CD4-positive, alpha-beta T cell treated with Interleukin-4 for 4 hours (primary cell): ENCODE measurements at regions not wholly inside any gene's neighbourhood (a gene's known extent, or its start where the extent isn't known, plus 50 kb on each side); places are given as distances from the start of the nearest gene placed in this dataset.

Source experiments
- DNase-seq: peaks from one replicate; pipeline ENCODE4 v3.0.0-alpha.2; 2020

GRCh38 chr5:109917154-109917546 lies 227.4 kb downstream of the MAN2A1 start:
- no peak for DNase-seq

DNA sequence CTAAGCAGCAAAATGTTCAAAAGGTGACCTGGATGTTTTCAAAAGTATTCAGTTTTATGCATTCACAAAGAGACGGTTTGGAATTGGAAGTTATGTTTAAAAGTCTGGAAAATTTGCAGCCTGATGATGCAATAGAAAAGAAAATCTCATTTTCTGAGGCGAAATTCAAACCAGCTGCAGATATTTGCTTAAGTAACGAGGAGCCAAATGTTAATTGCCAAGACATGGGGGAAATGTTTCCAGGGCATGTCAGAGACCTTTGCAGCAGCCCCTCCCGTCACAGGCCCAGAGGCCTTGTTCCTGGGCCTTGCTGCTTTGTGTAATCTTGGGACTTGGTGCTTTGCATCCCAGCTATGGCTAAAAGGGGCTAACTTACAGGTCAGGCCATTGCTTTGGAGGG lies 228.2 kb downstream of the MAN2A1 start:
- no peak for DNase-seq

DNA sequence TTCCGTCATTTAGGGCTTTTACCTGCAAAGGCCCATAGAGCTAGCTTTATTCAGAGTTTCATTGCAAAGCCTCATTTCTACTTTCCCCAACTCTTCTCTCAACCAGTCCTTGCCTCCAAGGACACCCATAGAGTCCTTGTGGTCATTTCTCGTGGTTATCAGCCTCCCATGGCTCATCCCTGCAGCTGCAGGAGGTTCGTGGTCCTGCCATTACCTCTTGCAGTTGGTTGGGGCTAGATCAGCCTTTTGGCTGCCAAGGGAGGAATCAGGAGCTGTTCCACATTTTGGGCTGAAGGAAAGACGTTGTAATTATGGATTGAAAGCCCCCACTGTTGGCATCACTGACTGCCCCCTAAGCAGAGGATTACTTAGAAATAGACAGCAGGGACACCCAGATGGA lies 231.0 kb downstream of the MAN2A1 start:
- DNase-seq = no peak

DNA sequence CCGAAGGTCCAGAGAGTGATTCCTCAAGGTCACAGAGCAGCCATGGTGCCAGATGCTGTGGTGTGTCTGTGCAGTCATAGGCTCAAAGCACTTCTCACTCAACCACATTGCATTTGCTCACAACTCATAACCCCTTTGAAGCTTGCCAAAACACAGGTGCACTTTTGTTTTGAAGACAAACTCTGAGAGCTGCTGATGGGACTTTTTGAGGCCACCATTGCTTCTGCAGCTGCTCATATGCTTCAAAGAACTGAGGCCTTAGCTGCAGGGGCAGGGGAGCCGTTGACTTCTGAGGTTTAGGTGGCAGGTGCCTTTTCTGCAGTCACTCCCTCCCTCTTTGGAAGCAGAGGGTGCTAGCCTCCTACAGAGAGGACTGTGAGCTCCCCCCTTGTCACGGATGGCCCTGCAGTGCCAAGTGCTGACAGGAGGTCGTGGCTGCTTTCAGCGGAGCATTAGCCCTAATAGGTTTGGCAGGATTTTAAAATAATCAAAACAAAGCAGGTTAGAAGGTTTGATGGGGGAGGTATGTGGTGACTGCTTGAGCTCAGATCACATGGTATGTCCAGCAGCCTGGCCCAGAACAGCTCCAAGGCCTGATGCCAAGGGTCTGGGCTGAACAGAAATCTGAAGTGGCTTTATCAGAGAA lies 232.1 kb downstream of the MAN2A1 start:
- DNase-seq = peak; percentile 79

DNA sequence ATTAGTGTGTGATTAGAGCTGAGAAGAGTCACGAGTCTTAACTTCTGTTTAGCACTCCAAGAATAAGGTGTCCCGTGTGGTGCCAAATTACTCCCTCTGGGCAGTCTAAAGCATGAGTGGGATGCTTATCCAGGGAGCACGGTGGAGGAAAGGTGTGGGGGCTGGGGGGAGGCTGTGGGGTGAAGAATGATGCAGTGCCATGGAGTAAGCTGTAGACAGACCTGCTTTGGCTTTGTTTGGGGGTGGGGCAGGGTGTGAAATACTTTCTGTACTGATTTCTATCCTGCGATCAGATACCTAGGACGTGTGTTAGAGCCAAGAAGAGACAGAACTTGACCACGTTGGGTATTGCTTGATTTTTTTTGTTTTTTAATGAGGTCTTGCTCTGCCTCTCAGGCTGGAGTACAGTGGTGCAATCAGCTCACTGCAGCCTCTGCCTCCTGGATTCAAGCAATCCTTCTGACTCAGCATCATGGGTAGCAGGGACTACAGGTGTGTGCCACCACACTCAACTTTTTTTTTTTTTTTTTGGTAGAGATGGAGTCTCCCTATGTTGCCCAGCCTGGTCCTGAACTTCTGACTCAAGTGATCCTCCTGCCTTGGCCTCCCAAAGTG lies 232.8 kb downstream of the MAN2A1 start:
- DNase-seq = peak; percentile 5

DNA sequence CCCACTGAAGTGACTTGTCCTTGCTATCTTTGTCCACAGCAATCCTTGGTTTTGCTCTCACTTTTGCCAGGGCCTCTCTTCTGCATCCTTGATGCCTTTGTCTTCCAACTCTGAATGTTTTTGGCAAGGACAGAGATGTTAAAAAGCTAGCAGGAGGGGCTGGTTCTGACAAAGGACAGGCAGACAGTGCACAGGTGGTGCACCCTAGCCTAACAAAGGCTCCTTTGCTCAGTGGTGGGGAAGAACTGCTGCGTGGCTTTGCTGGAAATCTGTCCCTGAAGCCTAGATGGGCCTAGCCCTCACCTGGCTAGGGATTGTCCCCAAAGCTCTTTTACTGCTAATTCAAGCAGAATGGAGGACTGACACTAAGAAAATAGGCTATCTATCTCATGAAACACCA lies 233.5 kb downstream of the MAN2A1 start:
- no peak for DNase-seq

- DNase-seq = no peak
These were observed 234.7 kb downstream of the MAN2A1 start for GRCh38 chr5:109924237-109925107.

DNA sequence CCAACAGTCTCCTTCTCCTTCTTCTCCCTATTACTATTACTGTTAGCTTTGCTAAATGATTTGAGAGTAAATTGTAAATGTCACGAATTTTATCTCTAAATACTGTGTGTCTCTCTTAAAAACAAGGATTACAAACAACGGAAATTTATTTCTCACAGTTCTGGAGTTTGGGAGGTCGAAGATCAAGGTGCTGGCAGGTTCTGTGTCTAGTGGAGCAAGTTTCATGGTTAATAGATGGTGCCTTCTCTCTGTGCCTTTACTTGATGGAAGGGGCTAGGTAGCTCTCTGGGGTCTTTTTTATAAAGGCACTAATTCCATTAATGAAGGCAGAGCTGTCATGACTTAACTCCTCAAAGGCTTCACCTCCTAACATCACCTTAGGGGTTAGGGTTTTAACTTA lies 237.9 kb downstream of the MAN2A1 start:
- DNase-seq = no peak

DNA sequence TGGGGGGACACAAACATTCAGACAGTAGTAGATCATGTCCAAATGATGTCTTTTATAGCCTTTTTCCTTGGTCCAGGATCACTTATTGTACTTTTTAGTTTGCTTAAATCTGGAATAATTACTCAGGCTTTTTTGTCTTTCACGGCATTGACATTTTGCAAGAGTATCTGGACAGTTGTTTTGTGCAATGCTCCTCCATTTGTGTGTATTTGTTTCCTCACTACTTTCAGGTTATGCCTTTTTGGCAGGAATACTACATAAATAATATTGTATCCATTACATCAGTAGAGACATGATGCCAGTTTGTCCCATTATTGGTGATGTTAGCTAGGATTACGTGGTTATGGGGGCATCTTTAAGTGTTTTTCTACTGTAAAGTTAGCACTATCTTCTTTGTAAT lies 238.3 kb downstream of the MAN2A1 start:
- DNase-seq = no peak

DNA sequence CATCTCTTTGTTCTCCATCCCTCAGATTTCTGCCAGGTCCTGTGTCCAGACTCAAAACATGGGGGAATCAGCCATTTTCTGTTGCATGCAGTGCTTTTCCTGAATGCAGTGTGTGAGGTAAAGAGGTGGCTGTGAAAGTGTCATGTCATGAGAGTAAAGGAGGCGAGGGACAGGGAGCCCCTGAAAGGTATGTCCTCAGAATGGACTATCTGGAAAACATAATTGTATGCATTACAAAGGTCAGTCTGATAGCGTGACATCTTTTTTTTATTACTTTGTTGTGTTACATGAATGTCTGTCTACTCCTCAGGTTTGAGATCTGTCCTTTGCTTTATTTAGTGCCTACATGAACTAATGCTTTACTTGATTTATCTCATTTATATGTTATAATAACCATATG lies 239.1 kb downstream of the MAN2A1 start:
- DNase-seq = no peak

DNA sequence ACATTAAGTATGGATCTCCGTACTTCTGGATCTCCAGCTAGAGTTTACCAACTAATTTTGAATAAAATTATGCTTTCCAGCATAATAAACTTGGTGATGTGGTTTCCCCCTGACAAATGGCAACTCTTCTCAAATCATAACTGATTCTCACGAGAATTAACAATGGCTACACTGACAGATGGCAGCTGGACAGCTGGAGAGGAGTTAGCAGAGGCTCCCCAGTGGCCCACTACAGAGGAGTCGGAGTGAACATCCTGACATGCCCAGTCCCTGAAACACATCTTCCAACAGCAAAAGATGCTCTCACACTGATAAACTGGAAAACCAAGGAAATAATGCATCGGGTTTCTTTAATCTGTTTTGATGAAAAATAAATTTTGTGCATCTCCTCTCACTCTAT lies 239.6 kb downstream of the MAN2A1 start:
- DNase-seq = no peak

DNA sequence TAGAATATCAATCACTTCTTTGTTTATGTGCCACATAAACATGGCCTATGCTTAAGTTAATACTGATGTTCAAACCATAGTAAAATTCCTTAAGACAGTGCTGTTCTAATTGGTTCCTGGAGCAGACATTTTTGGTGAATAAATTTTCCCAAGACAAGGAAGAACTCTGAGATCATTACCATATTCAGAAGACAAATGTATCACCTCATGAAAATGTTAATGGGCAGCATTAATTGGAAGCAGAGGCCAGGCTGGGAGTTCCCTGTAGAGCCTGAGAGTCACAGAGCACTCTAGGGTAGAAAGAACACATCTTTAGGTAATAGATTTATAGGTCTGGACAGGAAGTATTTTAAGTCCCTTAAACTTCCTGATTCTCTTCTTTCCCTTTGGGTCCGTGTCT lies 240.2 kb downstream of the MAN2A1 start:
- DNase-seq = no peak

DNA sequence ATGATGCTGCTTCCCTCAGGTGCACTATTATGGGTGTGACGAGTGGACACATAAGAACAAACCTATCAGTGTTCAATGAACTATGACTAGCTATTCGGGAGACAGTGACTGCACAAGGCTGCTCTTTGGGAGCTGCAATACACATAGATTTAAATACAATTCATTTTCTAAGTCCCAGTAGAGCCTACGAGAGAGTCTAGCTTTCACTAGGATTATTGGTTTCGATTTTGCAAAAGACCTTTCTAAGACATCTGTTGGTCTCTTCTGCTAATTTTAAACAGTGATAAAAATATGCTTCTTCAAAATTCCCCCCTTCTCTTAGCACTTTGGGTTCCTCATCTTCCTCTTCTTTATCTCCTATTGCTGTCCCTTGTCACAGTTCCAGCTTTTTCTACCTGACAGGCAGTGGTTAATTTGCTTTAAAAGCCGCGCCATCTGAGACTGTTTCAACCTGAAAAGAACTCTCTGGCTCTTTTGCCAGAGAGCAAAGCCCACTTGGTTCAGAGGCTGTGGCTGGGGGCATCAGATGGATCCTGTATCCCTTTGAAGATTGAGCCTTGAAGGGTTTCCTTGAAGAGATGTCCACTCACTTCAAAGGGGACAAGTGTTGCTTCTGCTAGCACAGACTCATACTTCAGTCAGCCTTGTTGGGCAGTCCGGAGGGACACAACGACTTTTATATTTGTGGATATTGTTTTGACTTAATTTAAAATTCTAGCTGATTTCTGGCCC lies 241.5 kb downstream of the MAN2A1 start:
- DNase-seq = no peak

GRCh38 chr5:109935833-109936490 lies 246.2 kb downstream of the MAN2A1 start:
- no peak for DNase-seq

- no peak for DNase-seq
These were observed 247.3 kb downstream of the MAN2A1 start for GRCh38 chr5:109936996-109937395.

GRCh38 chr5:109937951-109938350 lies 248.2 kb downstream of the MAN2A1 start:
- no peak for DNase-seq

GRCh38 chr5:109938453-109938852 lies 248.7 kb downstream of the MAN2A1 start:
- DNase-seq = no peak

DNA sequence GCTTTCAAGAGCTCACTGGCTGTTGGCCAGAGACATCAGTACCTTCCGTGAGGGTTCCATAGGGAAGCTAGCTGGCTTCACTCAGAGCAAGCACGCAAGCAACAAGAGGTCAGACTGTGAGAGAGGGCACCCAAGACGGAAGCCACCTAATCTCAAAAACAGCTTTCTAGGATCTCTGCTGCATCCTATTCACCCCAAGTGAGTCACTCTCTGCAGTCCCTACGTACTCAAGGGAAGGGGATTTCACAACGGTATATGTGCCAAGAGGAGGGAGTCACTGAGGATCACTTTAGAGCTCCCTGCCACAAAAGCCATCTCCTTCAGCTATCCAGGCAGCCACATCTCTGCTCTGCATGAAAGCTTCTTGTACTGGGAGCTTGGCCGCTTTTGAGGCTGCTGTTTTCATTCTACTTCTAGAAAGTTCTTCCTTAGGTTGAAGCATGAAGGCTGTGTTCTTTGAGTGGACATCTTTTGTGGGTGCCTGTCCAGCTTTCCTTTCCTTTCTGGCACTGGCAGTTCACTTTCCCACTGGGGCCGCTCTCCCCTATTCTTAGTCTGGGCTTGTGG lies 249.5 kb downstream of the MAN2A1 start:
- DNase-seq = no peak

GRCh38 chr5:109942646-109943045 lies 252.9 kb downstream of the MAN2A1 start:
- DNase-seq = no peak

DNA sequence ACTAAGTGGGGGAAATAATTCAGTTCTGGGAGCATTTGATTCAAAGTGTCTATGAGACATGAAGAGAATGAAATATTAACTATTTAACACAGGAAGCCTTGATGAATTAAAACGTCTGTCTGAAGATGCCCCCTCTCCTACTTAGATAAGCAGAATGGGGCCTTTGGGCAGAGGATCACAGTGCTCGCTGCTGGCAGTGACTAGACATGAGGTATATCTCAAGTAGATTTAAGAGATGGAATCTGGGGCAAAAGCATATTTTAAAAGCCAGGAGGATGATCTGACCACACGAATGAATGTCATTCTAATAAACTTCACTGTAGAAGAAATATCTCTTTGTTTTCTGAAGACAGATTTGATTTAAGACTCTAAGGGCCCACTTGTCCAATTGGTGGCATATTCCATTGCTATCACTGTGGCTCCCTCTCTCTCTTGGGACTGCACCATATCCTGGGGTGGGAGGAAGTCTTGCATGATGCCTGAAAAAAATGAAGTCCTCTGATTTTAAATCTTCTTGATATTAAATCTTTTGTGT lies 254.0 kb downstream of the MAN2A1 start:
- DNase-seq = no peak

GRCh38 chr5:109944461-109944860 lies 254.7 kb downstream of the MAN2A1 start:
- DNase-seq = no peak

- no peak for DNase-seq
These were observed 255.5 kb downstream of the MAN2A1 start for GRCh38 chr5:109945097-109945678.
